GM18499 (cell line): ENCODE measurements at regions not wholly inside any gene's neighbourhood (a gene's known extent, or its start where the extent isn't known, plus 50 kb on each side); places are given as distances from the start of the nearest gene placed in this dataset.
"Not testable (repeated sequence)": the region's sequence is repeated elsewhere in the genome, so short reads cannot be mapped to it uniquely, and the experiment has no call there.

Experiments
- ATAC-seq: cut with Tn5 transposase; IDR thresholded peaks from one replicate; pipeline ENCODE4 v1.9.1; 2021; ENCODE audit warnings: moderate number of reproducible peaks; ENCODE audit not compliant: insufficient read depth, unreplicated experiment

- no peak for ATAC-seq
Observed at GRCh38 chr1:96424877-96425276, 296.7 kb upstream of the PTBP2 start.

- ATAC-seq = no peak
Observed at GRCh38 chr1:96425382-96426129, 296.0 kb upstream of the PTBP2 start.

- ATAC-seq = no peak
Observed at GRCh38 chr1:96427616-96428015, 294.0 kb upstream of the PTBP2 start.

- no peak for ATAC-seq
Observed at GRCh38 chr1:96445302-96445701, 276.3 kb upstream of the PTBP2 start.

DNA sequence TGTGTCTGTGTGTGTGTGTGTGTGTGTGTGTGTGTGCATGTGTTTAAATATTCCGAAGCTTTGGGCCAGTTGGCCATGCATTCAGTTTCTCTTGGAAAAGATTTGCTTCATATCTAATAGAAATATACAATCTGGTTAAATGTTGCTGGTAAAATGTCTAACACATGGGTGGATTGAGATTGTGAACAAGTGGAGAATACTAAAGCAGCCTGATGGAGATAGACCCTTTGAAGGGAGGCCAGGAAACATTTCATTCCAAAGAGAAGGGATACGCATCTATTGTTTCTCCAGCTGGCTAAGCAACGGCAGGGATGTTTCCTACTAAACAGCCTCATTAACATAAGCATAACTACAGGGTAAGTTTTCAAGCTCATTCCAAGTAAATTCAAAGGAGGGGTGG is 257.5 kb upstream of the PTBP2 start:
- no peak for ATAC-seq

DNA sequence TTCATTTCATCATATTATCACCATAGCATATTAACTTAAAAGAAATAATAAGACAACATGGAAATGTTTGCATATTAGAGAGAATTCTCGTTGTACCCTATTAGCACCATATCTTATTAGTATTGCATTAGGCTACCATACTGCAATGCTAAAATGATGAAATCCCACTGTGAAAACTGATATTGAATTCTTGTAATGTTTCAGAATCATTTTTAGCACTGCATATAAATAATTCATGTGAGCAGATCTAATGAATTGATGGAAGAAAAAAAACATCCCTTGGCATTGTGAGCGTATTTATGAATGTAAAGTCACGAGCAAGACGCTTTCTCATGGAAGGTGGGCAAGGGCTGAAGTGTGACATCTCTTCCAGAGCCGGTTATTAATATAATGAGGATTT is 257.1 kb upstream of the PTBP2 start:
- no peak for ATAC-seq

GRCh38 chr1:96464991-96465390 is 256.6 kb upstream of the PTBP2 start:
- ATAC-seq = no peak

- ATAC-seq = no peak
Observed at GRCh38 chr1:96465441-96465840, 256.1 kb upstream of the PTBP2 start.

GRCh38 chr1:96466842-96467241 is 254.7 kb upstream of the PTBP2 start:
- ATAC-seq = no peak

DNA sequence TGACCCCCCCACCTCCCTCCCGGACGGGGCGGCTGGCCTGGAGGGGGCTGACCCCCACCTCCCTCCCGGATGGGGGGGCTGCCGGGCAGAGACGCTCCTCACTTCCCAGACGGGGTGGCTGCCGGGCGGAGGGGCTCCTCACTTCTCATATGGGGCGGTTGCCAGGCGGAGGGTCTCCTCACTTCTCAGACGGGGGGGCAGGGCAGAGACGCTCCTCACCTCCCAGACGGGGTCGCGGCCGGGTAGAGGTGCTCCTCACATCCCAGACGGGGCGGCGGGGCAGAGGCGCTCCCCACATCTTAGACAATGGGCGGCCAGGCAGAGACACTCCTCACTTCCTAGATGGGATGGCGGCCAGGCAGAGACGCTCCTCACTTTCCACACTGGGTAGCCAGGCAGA is 251.9 kb upstream of the PTBP2 start:
- not testable (repeated sequence) for ATAC-seq

DNA sequence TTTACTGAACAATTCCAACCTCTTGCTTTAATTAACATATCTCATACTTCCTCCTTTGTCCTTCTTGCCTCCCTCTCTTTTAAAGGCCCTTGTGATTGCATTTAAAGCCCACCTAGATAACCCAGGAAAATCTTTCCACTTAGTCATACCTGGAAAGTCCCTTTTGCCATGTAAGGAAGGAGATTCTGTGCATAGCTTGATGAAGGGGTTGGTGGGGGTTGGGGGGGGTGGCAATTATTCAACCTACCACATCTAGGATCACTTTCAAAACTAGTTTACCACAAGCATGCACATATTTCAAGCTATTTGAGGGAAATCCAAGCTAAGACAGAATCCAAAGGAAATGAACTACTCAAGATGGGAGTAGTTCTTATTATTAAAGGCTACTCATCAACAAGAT is 249.1 kb upstream of the PTBP2 start:
- ATAC-seq = no peak

- ATAC-seq = no peak
Observed at GRCh38 chr1:96473791-96474434, 247.7 kb upstream of the PTBP2 start.

- ATAC-seq = no peak
Observed at GRCh38 chr1:96474985-96475743, 246.4 kb upstream of the PTBP2 start.

- no peak for ATAC-seq
Observed at GRCh38 chr1:96475903-96476302, 245.7 kb upstream of the PTBP2 start.

- ATAC-seq = no peak
Observed at GRCh38 chr1:96478228-96478627, 243.4 kb upstream of the PTBP2 start.

- ATAC-seq = no peak
Observed at GRCh38 chr1:96481409-96481808, 240.2 kb upstream of the PTBP2 start.

DNA sequence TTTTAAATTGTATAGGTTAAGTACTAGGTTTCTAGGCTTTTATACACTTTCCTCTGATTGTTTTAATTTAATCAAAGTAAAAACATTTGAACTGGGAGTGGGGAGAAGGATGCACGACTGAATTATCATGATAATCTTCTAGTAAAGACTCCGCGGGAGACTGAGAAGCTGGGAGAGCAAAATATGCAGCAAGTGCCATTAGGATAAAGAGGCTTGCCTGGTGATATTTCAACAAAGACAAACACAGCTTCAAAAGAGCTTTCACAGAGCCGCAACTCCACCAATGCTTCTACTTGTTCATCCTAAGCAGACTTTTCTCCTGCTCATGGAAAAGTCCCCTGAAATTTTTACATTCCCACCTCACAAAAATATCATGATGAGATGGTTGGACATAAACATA is 239.0 kb upstream of the PTBP2 start:
- ATAC-seq = no peak

GRCh38 chr1:96487394-96487793 is 234.2 kb upstream of the PTBP2 start:
- no peak for ATAC-seq

DNA sequence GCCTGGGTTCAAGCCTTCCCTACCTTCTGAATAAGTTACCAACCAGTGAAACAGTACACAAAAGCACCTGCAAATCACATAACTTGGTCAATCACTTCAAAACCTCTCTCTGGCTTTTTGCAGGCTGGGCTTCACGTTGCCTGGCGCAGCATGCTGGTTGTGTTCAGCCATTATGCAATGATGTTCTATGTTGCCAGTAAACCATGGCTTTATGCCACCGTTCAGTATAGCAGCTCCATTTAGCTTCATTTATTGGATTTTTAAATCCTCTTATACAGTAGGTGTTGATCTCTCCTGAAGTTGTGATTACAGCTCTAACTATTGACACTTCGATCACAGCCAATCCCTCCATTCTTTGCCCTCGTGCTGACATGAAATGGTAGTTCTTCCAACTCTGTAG is 233.6 kb upstream of the PTBP2 start:
- ATAC-seq = no peak

GRCh38 chr1:96488777-96489176 is 232.8 kb upstream of the PTBP2 start:
- no peak for ATAC-seq

DNA sequence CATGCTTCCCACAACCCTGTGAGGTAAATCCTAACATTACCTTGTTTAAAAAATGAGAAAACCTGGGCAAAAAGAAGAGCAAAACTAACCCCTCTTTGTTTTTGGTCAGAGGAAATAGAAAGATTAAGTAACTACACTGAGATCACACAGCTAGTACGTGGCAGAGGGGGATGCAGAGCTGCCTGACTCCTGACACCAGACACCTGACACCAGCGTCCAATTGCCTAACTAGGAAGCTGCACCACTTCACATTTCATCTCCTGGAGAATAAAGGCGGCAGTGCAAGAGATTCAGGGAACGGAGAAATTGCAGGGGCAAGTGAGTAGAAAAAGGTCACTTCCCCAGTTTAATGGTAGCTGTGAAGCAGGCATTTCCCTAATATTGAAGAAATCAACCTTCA is 229.3 kb upstream of the PTBP2 start:
- ATAC-seq = no peak
